T-helper 22 cell (primary cell): ENCODE measurements at regions not wholly inside any gene's neighbourhood (a gene's known extent, or its start where the extent isn't known, plus 50 kb on each side); places are given as distances from the start of the nearest gene placed in this dataset.

Experiments
- DNase-seq: peaks from one replicate; pipeline ENCODE4 v3.0.0-alpha.2; 2020; ENCODE audit warnings: low read depth

DNA sequence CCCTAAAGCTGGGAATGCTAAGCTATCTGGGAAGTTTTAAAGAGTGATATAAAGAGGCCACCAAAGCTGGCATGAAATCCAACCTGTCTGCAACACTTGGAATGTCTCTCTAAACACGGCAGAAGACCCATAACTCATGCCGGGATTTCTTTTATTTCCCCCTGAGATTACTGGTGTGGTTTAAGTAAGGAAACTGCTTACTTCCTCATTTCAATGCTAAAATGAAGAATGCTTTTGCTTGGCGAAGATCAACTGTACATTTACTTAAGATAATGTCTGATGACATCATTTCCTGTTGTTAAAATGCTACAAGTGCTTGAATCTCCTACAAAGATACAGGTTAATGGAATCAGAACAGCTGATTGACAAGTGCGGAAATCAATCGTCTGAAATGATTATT lies 353.8 kb upstream of the SALL3 start:
- no peak for DNase-seq

DNA sequence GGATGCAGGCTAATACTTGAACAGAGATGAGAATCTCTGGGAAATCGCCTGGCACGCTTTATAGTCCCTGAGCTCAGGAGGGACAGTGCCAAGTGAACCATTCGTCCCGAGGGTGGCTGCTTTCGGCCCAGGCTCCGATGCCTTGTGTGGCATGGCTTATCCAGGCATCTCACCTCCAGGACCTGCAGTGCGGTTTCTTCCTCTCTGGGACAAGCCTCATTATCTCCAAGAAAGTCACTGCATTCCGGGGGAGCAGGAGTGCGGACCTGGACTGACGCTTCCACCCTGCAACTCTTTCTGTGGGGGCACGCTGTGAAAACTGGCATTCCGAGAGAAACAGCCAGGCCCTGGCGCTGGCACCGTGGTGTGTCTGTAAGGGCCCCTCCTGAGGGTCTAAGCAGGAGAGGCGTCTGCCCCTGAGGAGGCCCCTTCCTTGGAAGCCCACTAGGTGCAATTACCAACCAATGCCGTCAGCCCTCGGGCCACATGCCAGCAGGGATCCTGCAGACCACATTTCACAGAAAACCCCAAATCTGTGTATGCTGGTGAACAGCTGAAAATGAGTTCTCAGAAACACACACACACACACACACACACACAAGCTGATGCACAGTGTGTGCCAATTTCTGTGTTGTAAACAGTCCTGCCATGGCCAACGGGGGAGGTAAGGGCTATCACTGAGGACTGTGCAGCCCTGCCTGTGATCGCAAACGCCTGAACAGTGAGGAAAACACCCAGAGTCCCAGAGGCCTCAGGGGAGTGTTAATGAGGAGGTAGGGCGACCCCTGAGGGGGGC lies 351.9 kb upstream of the SALL3 start:
- no peak for DNase-seq

DNA sequence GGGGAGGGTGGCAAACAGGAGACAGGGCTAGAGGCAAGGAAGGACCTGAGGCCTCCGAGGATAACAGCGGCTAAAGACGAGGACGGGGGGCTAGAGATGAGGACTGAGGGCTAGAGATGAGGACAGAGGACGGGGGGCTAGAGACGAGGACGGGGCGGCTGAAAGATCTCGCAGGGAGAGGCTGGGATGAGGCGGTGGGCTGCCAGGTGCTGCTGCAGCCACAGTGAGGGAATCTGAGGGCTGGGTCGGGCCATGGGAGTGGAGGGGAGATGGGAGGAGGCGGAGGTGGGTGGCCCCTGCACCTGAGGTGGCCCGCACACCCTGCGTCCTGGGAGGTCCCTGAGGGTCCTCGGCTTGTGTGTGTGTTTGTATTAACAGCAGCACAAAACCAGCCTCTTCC lies 350.2 kb upstream of the SALL3 start:
- DNase-seq: no peak

DNA sequence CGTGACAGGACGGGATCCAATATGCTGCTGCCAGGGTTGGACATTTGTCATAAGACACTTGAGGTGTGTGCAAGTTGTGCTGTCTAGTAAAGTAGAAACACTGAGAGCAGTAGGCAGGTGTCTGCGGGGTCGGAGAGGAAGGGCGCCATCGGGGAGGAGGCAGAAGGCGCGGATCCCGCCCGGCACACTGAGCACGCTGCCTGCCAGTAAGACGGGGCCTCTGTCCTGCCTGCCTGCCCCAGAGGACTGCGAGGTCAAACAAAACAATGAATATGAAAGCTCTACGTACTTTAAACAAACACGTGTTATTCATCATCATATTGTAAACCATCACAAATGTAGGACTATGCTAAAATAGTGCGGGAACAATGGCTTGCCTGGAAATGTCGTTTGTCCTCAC lies 349.3 kb upstream of the SALL3 start:
- no peak for DNase-seq

DNA sequence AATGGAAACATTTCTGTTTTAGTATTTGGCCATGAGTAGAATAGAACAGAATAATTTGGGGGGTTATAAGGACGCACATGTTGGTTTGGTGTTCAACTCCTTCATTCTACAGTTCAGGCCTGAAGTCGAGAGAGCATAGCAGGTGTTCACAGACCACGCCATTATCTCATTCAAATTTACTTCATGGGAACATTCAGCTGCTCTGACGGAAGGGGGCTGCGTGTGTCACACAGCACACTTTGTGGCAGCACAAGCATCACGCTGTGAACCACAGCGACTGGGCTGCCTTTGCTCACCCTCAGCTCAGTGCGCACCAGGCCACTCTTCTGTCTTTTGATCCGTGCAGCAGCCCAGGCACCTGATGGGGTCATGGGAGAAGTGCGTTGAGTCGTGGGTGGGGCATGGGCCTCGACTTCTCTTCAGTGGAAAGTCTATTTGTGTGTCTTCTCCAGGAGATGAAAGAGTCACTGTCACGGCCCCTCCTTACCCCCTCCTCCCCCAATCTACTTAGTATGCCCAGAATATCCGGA lies 348.6 kb upstream of the SALL3 start:
- DNase-seq: no peak

DNA sequence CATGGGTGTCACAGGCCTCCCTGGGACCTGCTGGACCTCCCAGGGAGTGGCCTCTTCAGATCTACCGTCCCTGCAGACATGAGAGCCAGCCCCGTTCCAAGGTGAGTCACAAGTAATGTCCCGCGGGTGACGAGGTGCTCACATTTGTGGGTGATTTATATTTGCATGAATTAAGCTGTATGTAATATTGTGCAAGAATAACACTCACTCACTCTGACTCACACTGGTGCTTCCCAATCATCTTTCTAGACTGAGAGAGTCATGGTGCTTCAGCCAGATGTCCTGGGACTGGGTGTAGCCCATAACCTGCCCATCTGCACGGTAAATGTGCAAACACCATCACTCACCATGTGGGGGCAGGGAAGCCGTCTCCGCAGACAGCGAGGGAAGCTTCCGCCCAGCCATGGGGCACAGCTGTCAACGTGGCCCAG lies 347.5 kb upstream of the SALL3 start:
- no peak for DNase-seq

DNA sequence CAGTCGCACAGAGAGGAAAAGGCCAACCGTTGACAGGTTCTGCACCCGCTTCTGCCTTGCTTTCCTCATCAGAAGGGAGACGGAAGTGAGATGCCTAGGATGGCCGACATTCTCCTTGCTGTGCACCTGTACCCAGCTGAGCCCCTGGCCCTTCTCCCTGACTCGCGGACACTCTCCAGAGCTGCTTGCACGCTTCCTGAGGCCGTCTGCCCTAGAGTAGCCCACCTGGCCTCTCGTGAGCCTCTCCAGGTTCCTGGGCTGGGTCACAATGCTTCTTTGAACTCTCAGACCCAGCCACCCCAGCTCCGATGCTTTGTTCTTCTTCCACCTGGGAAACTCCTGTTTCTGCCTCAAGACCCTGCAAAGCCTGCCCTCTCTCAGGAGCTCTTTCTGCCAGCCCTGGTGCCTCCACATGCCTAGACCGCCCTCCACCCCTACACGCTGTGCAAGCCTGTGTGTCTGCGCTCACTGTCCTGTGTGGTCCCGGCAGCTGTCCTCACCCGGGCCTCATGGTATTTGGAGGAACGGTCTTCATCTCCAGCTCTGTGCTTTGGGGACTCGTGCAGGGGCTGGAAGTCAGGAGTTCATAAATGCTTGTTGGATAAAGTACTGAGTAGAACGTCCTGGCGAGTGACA lies 345.4 kb upstream of the SALL3 start:
- no peak for DNase-seq

DNA sequence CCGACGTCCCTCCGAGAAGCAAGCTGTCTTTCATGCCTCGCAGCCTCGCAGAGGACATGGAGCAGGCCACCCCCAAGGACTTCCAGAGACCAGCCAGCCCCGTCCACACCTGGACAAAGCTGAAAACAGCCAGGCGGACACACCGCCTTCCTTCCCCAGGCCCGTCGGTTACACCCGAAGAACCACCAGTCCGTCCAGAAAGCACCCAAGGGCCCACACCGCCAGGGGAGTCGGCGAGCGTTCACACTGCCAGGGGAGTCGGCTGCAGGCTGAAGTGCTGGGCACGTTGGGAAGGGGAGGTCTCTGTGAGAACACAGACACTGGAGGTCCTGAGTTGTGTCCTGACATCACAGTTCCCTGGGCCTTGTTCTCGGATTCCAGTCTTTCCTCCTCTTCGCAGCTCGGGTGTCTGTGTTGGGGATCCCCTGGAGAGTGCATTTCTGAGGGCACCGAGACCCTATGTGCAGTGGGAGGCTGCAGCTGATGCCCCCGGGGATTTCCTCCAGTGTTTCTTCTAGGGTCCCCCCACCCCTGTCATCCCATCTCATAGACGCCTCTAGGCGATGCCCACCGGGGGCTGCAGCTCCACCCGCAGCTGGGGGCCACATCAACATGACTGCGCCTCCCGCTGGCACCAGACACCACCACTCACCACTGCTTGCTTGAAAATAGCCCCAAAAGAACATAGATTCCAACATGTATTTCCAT lies 344.4 kb upstream of the SALL3 start:
- DNase-seq: no peak

DNA sequence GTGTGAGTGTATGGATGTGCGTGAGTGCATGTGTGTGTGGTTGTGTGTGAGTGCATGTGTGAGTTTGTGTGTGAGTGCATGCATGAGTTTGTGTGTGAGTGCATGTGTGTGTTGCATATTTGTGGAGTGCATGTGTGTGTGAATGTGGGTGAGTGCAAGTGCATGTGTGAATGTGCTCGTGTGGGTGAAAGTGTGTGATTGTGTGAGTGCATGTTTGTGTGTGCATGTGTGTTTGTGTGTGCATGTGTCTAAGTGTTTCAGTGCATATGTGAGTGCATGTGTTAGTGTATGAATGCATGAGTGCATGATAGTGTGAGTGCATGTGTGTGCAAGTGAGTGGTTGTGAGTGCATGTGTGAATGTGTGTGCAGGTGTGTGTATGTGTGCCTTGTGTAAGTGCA lies 343.4 kb upstream of the SALL3 start:
- DNase-seq: no peak

DNA sequence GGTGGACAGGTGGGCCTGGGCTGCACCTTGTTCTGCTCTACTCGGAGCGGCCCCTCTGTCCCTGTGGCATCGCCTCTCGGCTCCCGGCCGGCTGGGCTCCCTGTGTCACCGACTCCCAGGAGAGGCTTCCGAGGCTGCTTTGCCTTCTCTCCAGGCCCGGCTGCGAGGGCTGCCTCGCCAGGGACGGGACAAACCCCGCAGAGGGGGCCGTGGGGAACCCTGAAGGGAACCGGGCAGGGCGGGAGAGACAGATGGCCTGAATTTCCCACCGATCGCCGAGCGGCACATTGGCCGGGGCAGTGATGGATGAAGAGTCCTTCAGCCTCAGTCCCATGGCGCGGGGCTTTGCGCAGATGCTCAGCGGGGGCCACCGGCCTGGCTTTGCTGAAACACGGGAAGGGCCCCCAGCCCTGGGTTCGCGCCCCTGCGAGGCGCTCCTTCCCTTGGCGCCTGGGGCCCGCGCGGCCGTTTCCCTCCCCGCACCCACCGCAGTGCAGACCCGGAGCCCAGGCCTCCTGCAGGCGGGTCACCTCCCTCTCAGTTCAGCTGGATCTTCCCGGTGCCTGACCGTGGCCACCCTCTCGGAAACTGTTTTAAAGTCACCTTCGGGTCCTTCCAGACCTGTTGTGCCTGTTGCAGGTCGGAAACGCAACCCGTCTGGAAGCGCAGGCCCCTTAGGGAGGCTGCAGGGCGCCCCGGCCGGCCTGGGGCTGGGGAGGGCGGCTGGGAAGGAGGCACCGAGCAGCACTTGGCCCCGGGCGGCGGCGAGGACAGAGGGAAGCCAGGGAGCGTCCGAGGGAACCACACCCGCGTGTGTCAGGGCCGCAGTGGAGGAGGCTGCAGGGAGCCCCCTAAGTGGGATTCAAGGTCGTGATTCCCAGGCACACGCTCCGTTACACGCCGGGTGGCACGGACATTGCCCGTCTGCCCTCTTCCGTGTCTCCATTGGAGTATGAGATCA lies 341.9 kb upstream of the SALL3 start:
- DNase-seq: no peak

DNA sequence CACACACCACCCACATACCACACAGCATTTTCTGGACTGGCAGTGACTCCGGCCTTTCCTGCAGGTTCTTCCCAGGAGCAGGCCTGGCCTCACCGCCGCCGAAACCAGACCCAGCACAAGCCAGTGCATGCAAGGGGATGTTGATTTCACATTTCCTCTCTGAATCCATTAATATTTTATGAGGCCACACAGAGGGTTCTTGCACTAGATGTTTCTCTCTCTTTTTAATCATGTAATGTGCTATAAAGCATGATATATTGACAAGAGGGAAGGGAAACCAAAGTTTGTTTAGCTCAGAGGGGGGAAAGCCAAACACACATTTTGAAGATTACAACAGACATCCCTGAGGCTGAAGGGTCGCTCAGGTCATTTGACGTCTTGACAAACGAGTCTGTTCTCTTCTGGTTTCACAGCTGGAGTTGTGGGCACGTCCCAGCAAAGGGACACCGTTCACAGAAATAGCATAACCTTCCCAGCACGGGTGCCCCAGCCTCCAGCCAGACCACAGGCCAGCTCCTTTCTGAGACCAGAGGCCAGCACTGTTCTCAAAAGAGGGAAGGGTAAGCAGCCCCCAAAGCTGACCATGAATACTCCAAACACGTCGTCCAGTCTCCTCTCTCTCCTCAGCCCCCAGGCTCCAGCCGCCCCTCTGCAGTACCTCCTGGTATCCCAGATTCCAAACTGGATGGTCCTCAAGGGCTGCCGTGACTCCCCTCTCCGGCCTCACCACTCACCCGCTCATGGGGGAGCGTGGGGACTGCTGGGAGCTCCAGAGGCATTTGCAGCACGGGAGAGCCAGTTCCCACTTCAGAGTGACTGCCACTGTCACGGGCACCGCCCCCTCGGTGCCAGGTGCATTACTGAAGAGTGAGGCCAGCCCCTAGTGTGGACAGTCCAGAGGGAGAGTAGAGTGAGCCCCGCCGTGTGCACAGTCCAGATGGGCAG lies 340.3 kb upstream of the SALL3 start:
- DNase-seq: no peak

DNA sequence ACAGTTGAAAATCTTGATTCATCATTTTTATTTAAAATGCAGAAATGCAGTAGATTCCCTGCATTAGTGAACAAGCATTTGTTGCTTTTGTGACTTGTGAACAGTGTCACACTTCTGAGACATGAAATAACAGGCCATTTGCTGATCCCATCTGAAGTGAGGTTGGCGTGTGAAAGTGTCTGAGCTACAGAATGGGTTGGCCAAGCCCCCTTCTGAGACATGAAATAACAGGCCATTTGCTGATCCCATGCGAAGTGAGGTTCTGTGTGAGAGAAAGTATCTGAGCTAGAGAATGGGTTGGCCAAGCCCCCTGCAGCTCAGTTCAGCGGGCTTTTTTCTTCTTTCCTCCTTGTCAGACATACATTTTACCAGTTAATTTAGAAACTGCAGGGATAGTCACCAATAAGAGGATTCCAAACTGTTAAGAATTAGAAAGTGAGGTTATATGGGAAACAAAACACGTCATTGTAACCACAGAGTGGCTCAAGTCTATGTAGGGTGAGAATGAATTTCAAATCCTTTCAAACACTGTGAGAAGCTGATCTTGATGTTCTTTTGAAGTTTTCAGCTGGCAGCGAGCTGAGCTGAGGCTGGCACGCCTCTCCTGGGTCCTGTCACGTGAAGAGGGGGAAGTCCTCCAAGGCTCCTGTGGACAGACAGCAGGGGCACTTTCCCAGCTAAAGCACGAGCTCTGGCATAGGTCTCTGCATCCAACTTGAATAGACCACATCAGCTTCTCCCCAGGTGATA lies 339.2 kb upstream of the SALL3 start:
- no peak for DNase-seq

DNA sequence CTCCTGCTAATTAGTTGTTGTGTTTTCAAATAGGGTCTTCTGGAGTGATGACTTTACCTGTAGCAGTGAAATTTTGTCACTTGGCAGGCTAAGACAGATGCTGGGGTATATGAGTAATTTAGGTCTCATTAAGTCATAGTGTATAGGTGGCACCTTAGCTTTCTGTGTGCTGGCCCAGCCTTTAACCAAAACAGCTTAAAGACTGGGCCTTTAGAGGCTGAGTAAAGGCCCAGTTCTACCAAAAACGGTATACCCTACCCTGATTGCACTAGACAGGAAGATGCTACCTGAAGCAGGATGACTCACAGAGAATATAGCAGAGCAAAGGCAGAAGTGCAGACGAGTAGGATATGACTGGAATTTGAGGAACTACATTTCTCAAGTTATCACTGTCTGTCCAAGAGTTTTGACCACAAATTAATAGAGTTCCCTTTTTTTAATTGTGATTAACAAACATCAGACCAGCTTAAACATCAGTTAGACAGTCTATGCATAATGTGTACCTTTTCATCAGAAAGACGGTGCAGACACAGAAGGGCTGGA lies 337.9 kb upstream of the SALL3 start:
- DNase-seq: no peak

DNA sequence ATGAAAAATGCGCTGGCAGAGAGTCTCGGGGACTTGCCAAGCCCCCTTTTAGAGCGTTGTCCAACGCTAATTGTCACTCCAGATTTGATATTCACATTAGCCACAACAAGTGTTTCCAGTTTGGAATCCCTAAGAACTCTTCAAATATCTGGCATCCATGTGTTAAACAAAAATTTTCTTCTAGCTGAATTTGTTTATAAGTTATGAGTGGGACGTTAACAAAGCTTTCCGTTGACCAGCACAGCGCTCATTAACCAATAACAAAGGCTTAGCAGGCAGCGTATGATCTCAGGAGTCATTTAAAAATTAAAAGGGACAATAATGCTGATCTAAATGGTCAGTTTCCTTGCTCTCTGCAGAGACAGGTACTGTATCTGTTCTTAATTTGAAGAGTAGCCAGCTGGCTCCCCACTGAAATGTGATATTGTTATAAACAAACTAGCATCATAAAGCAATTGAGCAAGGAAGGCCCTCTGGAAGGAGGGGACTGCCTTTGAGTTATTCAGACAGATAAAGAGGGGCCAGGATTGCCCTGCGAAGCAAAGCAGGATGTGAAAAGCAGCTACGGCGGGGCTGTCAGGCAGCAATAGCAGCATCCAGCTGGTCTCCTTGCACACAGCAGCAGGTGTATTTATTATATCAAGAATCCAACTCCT lies 337.2 kb upstream of the SALL3 start:
- DNase-seq: no peak

DNA sequence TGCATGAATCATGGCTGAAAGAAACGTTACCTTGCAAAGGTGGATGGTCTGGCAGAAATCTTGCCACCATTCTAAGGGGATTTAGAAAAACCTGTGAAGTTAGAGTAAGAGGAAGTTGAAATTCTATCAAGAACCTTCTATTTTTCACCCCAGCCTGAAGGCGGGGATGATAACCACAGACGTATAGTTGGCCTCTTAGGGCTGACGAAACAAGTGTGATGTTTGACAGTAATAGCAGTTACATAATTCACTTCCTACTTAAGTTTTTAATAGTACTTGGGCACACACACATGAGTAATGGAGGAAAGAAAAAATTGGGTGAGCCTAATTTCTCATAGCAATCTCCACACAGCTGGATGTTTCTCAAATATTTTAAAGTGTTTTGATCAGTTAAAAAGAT lies 336.6 kb upstream of the SALL3 start:
- DNase-seq: no peak

DNA sequence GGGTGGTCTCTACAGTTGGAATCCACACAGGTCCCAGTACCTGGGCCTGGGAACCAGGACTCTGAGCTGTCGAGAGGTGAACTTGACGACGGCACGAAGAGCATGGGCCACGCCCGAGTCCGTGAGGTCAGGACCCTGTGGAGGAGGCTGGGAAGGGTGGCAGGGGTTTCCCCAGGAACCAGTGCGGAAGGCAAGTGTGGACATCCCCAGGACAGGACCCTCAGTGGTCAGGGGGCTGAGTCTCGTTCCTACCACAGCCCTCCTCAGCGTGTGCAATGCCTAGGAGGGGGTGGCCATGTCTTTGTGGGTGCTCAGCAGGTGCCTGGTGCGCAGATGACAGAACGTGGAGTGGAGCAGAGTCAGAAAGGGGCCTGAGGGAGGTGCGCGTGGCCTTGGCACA lies 335.6 kb upstream of the SALL3 start:
- DNase-seq: no peak

DNA sequence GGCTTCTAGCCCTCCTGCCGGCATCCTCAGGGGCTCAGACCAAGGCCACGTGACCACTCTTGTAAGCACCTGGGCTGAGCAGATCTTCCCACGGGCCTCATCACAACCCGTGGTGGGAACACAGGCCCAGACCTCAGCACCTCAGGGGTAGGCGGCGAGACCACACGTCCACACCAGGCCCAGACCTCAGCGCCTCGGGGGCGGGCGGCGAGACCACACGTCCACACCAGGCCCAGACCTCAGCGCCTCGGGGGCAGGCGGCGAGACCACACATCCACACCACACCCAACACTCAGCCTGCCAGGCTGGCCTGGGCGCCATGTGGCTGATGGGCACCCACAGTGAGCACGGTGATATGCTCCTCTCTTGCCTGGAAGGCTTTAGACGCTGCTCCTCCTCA lies 334.4 kb upstream of the SALL3 start:
- no peak for DNase-seq

DNA sequence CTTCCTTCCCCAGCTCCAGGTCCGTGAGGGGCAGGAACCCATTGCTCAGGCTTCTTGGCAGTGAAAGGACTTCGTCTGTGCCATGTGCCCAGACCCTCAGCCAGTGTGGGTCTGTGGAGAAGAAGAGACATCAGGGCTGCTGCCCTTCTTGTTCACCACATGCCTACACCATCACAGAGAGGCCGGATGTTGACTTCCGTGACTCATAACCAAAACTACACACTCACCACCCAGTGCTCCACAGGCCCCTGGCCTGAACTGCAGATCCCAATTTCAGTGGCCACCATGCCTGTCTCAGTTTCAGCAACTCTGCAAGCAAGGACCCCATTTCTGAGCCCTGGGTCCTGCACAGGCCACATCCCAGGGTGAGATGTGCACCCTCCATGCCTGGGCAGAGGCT lies 332.6 kb upstream of the SALL3 start:
- no peak for DNase-seq

DNA sequence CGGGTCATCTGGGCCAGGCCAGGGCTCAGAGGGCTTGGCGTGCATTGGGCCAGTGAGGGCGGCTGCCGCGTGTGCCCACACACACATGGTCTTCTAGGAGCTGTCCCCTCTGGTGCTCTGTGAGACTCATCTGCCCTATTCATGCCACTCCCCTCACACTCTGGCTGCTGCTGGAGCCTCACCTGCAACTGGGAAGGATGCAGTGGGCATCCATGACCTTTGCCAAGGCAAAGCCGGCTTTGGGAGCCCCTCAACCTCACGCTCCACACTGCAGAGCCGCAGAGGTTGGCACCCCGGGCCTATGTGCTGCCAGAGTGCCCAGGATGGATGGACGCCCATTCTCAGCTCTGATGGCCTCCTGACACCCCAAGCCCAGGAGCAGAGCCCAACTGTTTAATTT lies 330.2 kb upstream of the SALL3 start:
- DNase-seq: no peak
